Limb (tissue), 2 donors: ENCODE measurements at regions not wholly inside any gene's neighbourhood (a gene's known extent, or its start where the extent isn't known, plus 50 kb on each side); places are given as distances from the start of the nearest gene placed in this dataset.
"Not testable (repeated sequence)": the region's sequence is repeated elsewhere in the genome, so short reads cannot be mapped to it uniquely, and the experiment has no call there.

Source experiments
- DNase-seq, 2 donors: peaks; one replicate each; pipeline ENCODE4 v3.0.0-alpha.2; 2016; ENCODE audit errors: extremely low spot score in 2 of 2

- DNase-seq = not testable (repeated sequence)
These were observed 316.8 kb downstream of the ANAPC1 start for GRCh38 chr2:111567233-111567632.

- not testable (repeated sequence) for DNase-seq
These were observed 314.4 kb downstream of the ANAPC1 start for GRCh38 chr2:111569356-111570199.

- not testable (repeated sequence) for DNase-seq
These were observed 313.5 kb downstream of the ANAPC1 start for GRCh38 chr2:111570300-111571114.

- not testable (repeated sequence) for DNase-seq
These were observed 309.2 kb downstream of the ANAPC1 start for GRCh38 chr2:111574803-111575202.

- DNase-seq = not testable (repeated sequence)
These were observed 306.7 kb downstream of the ANAPC1 start for GRCh38 chr2:111577154-111577885.

GRCh38 chr2:111579500-111580134, 304.4 kb downstream of the ANAPC1 start:
- not testable (repeated sequence) for DNase-seq

- not testable (repeated sequence) for DNase-seq
These were observed 303.4 kb downstream of the ANAPC1 start for GRCh38 chr2:111580616-111581015.

GRCh38 chr2:111582090-111582489, 301.9 kb downstream of the ANAPC1 start:
- DNase-seq = not testable (repeated sequence)

GRCh38 chr2:111583480-111583879, 300.5 kb downstream of the ANAPC1 start:
- DNase-seq = not testable (repeated sequence)

- not testable (repeated sequence) for DNase-seq
These were observed 299.5 kb downstream of the ANAPC1 start for GRCh38 chr2:111584540-111584939.

- not testable (repeated sequence) for DNase-seq
These were observed 299.0 kb downstream of the ANAPC1 start for GRCh38 chr2:111584950-111585349.

- not testable (repeated sequence) for DNase-seq
These were observed 298.0 kb downstream of the ANAPC1 start for GRCh38 chr2:111586014-111586413.

GRCh38 chr2:111595072-111595471, 288.9 kb downstream of the ANAPC1 start:
- not testable (repeated sequence) for DNase-seq

- DNase-seq = not testable (repeated sequence)
These were observed 286.9 kb downstream of the ANAPC1 start for GRCh38 chr2:111596808-111597705.

GRCh38 chr2:111598944-111599343, 285.0 kb downstream of the ANAPC1 start:
- DNase-seq = not testable (repeated sequence)

- not testable (repeated sequence) for DNase-seq
These were observed 281.7 kb downstream of the ANAPC1 start for GRCh38 chr2:111602259-111602658.

GRCh38 chr2:111605798-111606197, 278.2 kb downstream of the ANAPC1 start:
- DNase-seq = not testable (repeated sequence)

GRCh38 chr2:111606632-111607031, 277.4 kb downstream of the ANAPC1 start:
- DNase-seq = not testable (repeated sequence)

GRCh38 chr2:111609146-111609844, 274.7 kb downstream of the ANAPC1 start:
- DNase-seq = not testable (repeated sequence)
